ENCODE measurements at regions not wholly inside any gene's neighbourhood (a gene's known extent, or its start where the extent isn't known, plus 50 kb on each side); places are given as distances from the start of the nearest gene placed in this dataset.

DNA sequence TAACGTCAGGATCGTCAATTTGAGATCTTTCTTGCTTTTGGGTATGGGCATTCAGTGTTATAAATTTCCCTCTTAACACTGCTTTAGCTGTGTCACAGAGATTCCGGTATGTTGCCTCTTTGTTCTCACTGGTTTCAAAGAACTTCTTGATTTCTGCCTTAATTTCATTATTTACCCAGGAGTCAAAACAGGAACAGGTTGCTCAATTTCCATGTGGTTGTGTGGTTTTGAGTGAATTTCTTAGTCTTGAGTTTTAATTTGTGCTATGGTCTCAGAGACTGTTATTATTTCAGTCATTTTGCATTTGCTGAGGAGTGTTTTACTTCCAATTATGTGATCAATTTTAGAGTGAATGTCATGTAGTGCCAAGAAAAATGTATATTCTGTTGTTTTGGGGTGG, 153.1 kb downstream of the PCDH17 start:
- TF ChIP-seq POLR2AphosphoS5 (IDR thresholded peaks at IDR 0.05; ENCODE audit: low read depth, low read length) (no peak), SIN3A (IDR thresholded peaks at IDR 0.05; ENCODE audit: borderline replicate concordance, insufficient read depth, low read length) (no peak), TAF1 (IDR thresholded peaks at IDR 0.05; ENCODE audit: borderline replicate concordance, insufficient read depth, low read length) (no peak), FOXP2 (optimal IDR thresholded peaks at IDR 0.05; ENCODE audit: borderline replicate concordance, extremely low read depth, extremely low read length, insufficient read depth) (no peak)
- TF ChIP-seq, protein P1, sequence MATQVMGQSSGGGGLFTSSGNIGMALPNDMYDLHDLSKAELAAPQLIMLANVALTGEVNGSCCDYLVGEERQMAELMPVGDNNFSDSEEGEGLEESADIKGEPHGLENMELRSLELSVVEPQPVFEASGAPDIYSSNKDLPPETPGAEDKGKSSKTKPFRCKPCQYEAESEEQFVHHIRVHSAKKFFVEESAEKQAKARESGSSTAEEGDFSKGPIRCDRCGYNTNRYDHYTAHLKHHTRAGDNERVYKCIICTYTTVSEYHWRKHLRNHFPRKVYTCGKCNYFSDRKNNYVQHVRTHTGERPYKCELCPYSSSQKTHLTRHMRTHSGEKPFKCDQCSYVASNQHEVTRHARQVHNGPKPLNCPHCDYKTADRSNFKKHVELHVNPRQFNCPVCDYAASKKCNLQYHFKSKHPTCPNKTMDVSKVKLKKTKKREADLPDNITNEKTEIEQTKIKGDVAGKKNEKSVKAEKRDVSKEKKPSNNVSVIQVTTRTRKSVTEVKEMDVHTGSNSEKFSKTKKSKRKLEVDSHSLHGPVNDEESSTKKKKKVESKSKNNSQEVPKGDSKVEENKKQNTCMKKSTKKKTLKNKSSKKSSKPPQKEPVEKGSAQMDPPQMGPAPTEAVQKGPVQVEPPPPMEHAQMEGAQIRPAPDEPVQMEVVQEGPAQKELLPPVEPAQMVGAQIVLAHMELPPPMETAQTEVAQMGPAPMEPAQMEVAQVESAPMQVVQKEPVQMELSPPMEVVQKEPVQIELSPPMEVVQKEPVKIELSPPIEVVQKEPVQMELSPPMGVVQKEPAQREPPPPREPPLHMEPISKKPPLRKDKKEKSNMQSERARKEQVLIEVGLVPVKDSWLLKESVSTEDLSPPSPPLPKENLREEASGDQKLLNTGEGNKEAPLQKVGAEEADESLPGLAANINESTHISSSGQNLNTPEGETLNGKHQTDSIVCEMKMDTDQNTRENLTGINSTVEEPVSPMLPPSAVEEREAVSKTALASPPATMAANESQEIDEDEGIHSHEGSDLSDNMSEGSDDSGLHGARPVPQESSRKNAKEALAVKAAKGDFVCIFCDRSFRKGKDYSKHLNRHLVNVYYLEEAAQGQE (IDR thresholded peaks at IDR 0.05; ENCODE audit: insufficient read depth in 1 of 2, low read depth in 2 of 2, low read length in 2 of 2) = no peak

DNA sequence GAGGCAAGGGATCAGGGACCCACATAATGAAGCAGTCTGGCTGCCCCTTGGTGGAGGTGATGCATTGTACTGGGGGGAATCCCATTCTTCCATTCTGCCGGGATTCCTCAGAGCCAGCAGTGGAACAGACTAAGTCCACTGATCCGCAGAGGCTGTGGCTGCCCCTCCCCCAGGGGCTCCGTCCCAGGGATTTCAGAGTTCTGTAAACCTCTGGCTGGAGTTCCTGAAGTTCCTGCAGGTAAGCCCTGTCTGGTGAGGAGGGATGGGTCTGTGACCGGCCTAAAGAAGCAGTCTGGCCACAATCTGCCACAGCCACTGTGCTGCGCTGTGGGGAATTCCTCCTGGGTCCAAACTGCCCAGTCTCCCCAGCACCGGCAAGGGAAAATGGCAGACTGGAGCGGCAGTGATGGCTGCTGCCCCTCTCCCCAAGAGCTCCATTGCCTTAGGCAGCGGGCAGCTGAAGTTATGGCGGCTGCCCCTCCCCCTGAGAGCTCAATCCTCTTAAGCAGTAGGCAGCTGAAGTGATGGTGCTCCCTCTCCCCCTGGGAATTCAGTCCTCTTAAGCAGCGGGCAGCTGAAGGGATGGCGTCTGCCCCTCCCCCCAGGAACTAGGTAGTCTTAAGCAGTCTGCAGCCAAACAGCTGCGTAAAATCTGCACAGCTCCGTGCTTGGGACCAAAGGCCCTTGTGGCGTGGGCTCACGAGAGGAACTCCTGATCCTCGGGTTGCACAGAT, 155.7 kb downstream of the PCDH17 start:
- TF ChIP-seq, protein P1 (IDR thresholded peaks at IDR 0.05; ENCODE audit: insufficient read depth in 1 of 2, low read depth in 2 of 2, low read length in 2 of 2) = no peak
- TF ChIP-seq SIN3A (IDR thresholded peaks at IDR 0.05; ENCODE audit: borderline replicate concordance, insufficient read depth, low read length) (no peak), TAF1 (IDR thresholded peaks at IDR 0.05; ENCODE audit: borderline replicate concordance, insufficient read depth, low read length) (no peak), FOXP2 (optimal IDR thresholded peaks at IDR 0.05; ENCODE audit: borderline replicate concordance, extremely low read depth, extremely low read length, insufficient read depth) (no peak), POLR2AphosphoS5 (IDR thresholded peaks at IDR 0.05; ENCODE audit: low read depth, low read length) (no peak)

DNA sequence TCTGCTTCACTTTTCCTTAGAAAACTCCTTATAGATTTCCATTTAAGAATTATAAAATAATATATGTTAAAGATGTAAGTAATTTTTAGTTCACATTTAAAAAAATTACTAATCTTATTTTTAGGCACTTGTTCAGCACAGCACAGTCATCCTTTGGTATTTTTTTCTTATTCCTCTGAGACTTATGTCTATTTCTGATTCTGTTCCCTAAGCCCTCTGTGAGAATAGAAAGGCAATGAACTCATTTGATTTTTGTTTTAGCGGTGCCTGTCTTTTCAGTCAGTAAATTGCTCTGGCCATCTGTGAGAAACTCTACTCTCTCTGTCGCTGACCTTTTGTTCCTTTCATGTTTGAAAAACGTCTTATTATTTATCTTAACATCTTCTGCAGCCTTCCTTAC, 168.1 kb downstream of the PCDH17 start:
- TF ChIP-seq FOXP2 (optimal IDR thresholded peaks at IDR 0.05; ENCODE audit: borderline replicate concordance, extremely low read depth, extremely low read length, insufficient read depth) = no peak
- TF ChIP-seq, protein P1 (IDR thresholded peaks at IDR 0.05; ENCODE audit: insufficient read depth in 1 of 2, low read depth in 2 of 2, low read length in 2 of 2) = no peak
- TF ChIP-seq SIN3A (IDR thresholded peaks at IDR 0.05; ENCODE audit: borderline replicate concordance, insufficient read depth, low read length) = no peak
- TF ChIP-seq TAF1 (IDR thresholded peaks at IDR 0.05; ENCODE audit: borderline replicate concordance, insufficient read depth, low read length) = no peak
- TF ChIP-seq POLR2AphosphoS5 (IDR thresholded peaks at IDR 0.05; ENCODE audit: low read depth, low read length) = no peak

DNA sequence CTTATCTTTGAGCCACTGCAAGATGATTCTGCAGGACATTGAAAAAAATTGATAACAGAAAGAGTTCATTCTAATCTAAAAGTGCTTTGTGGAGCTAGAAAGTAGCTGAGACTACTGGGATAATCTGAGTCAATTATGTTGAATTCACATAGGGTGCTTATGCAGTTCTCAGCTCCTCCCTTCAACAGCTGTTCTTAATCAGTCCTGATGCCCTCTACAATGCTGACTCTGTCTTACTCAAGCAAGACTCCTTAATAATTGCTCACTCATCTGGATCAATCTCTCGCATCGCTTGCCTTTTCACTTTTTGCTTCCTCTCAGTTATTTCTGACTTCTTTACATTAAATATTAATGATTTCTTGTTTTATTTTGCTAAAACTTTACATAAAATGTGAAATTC, 182.1 kb downstream of the PCDH17 start:
- TF ChIP-seq, protein P1 (IDR thresholded peaks at IDR 0.05; ENCODE audit: insufficient read depth in 1 of 2, low read depth in 2 of 2, low read length in 2 of 2) = no peak
- TF ChIP-seq FOXP2 (optimal IDR thresholded peaks at IDR 0.05; ENCODE audit: borderline replicate concordance, extremely low read depth, extremely low read length, insufficient read depth) (no peak), SIN3A (IDR thresholded peaks at IDR 0.05; ENCODE audit: borderline replicate concordance, insufficient read depth, low read length) (no peak), POLR2AphosphoS5 (IDR thresholded peaks at IDR 0.05; ENCODE audit: low read depth, low read length) (no peak), TAF1 (IDR thresholded peaks at IDR 0.05; ENCODE audit: borderline replicate concordance, insufficient read depth, low read length) (no peak)
